A549 (cell line): ENCODE measurements at regions not wholly inside any gene's neighbourhood (a gene's known extent, or its start where the extent isn't known, plus 50 kb on each side); places are given as distances from the start of the nearest gene placed in this dataset.

Source experiments
- CTCF ChIP-seq: fragments of >200 bp; sonication (Bioruptor Twin); formaldehyde crosslinking; IDR thresholded peaks from 3 replicates; pipeline ENCODE4 v1.5.1; 2016
- MAX ChIP-seq: IDR thresholded peaks from 2 replicates; pipeline ENCODE4 v1.6.1; 2012
- MYC ChIP-seq: IDR thresholded peaks from 2 replicates; pipeline ENCODE4 v1.6.1; 2012; ENCODE audit warnings: mild to moderate bottlenecking, inconsistent platforms, low read length, improper control_type of control experiment, borderline replicate concordance
- RAD21 ChIP-seq, 2 experiments: fragments of >200 bp in 1 of 2; sonication (Bioruptor Twin) in 1 of 2; formaldehyde crosslinking in 1 of 2; IDR thresholded peaks in 1 of 2; conservative IDR thresholded peaks in 1 of 2; 2 replicates in 1 of 2; 3 replicates in 1 of 2; pipeline ENCODE4 v1.6.1; 2012 to 2018; ENCODE audit warnings: inconsistent platforms in 1 of 2

GRCh38 chr12:88309546-88309945 lies 167.4 kb downstream of the TMTC3 start:
- no peak for TF ChIP-seq MAX
- TF ChIP-seq CTCF: no peak
- no peak for TF ChIP-seq MYC
- no peak for TF ChIP-seq RAD21 (conservative IDR thresholded peaks at IDR 0.05 in 1 of 2, IDR thresholded peaks at IDR 0.05 in 1 of 2)
